ENCODE measurements at regions not wholly inside any gene's neighbourhood (a gene's known extent, or its start where the extent isn't known, plus 50 kb on each side); places are given as distances from the start of the nearest gene placed in this dataset.
"Not testable (repeated sequence)": the region's sequence is repeated elsewhere in the genome, so short reads cannot be mapped to it uniquely, and the experiment has no call there.

DNA sequence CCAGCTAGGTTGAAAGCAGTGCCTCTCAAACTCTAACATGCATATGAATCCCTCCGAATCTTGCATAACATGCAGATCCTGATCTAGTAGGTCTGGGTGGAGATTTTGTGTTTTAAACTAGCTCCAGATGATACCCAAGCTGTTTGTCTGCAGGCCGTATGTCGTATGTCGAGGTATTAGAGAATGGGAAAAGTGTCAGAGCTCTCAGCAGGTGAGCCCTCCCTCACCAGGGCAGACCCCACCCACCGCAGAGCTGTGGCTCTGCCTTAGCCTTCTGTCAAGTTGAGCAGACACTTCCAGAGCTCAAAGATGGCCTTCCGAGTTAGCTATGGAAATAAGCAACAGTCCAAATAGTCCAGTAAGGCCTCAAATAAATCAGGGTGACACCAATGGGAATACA is 83.2 kb upstream of the MAP3K1 start:
- DNase-seq (ENCODE audit: low read depth in 3 of 3), result no peak

DNA sequence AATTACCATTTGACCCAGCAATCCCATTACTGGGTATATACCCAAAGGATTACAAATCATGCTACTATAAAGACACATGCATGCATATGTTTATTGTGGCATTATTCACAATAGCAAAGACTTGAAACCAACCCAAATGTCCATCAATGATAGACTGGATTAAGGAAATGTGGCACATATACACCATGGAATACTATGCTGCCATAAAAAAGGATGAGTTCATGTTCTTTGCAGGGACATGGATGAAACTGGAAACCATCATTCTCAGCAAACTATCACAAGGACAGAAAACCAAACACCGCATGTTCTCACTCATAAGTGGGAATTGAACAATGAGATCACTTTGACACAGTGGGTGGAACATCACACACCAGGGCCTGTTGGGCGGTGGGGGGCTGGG is 83.9 kb upstream of the MAP3K1 start:
- DNase-seq (ENCODE audit: low read depth in 3 of 3), result not testable (repeated sequence)

DNA sequence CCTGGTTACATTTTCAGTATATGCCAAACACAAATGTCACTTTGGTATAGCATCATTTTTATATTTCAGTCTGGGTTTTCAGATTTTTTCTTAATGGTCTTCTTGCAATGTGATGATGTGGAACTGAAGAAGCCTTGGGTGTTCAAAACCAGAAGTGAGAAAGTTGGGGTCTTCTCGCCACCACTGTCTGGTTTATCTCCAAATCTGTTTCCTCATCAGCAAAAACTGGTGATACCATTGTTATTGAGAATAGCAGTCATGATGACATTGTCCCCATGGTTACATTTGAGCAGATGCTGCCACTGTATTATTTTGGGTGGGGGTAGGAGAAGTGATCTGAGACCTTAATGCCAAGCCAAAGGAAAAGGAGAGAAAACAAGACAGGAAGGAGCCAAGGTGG is 85.9 kb upstream of the MAP3K1 start:
- no peak for DNase-seq (ENCODE audit: low read depth in 3 of 3)

DNA sequence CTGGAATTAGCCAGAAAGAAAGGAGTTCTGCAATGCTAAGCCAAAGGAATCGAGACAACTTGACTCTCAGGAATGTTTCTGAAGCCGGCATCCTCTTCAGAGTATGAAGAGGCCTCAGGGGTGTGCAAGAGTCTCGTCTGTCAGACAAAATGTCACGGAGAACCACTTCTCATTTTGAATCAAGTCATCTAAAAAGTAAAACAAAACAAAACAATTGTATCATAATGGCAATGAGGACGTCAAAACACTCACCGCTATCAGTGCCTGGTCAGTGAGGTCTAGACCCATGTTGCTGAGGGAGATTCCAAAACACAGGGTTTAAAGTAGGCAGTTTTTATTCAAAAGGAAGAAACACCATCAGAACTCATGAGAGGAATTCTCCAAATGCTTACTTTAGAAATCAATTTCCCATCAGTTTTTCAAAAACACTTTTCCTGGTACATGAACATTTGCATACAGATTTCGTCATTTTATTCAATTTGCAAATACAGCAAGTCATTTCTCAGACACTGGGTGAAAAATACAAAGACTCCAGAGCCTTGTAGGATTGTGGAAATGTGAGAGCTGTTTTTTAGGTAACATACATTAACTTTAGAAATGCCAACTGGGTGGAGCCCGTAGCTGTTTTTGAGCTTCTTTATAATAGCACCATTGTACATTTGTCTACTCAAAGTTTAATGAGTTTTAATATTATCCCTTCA is 89.5 kb upstream of the MAP3K1 start:
- DNase-seq (ENCODE audit: low read depth in 3 of 3), result no peak

DNA sequence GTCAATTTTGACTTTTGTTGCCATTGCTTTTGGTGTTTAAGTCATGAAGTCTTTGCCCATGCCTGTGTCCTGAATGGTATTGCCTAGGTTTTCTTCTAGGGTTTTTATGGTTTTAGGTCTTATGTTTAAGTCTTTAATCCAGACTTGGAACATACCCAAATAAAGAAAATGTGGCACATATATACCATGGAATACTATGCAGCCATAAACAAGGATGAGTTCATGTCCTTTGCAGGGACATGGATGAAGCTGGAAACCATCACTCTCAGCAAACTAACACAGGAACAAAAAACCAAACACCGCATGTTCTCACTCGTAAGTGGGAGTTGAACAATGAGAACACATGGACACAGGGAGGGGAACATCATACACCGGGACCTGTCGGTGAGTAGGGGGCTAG is 90.5 kb upstream of the MAP3K1 start:
- DNase-seq (ENCODE audit: low read depth in 3 of 3), result not testable (repeated sequence)

DNA sequence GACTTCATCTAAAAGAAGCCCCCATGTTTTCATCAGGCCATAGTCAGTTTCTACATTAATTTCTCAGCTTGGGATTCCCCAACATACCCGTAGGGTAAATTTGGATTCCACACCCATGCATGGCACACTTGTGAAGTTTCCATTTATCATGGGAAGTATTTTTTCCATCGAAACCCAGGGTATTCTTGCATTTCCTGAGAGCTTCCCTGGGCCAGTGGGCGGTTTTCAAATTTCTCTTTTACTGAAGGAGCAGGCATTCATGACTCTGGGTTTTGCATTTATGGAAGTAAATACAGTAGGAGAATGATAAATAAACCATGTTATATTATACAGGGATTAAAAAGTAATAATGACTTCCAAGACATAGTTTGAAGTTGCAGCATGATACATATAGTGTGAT is 93.0 kb upstream of the MAP3K1 start:
- DNase-seq (ENCODE audit: low read depth in 3 of 3), result no peak

DNA sequence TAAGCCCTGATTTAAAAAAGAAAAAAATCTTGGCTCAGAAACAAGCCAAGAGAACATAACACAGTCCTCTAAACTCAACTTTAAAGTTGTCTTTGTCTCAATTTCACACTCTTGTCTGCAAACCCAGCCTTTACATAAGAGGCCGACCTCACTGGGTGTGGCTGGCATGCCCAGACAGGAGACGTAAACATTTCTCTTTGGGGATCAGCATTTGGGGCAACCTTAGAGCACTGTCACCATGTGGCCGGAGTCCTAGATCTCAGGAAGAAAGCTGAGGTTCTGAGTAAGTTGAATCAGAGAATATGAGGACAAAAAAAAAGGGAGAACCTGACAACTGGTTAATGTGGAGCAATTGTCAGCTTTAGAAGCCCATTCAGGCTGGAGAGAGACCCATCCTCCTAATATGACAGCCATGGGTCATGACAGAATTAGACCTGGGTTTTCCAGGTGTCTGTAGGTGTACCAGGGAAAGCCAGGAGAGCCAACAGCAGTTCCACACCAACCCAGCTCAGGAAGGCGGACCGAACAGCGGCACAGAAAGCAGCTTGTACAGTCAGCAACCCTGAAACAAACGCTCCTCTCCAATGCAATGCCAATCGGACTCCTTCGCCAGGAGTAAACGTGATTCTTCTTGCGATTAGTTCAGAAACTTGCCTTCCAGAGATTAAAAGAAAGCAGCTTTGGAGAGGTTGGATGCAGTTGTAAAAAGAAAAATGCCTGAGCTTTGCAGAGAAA is 97.9 kb upstream of the MAP3K1 start:
- DNase-seq (ENCODE audit: low read depth in 3 of 3), result no peak

DNA sequence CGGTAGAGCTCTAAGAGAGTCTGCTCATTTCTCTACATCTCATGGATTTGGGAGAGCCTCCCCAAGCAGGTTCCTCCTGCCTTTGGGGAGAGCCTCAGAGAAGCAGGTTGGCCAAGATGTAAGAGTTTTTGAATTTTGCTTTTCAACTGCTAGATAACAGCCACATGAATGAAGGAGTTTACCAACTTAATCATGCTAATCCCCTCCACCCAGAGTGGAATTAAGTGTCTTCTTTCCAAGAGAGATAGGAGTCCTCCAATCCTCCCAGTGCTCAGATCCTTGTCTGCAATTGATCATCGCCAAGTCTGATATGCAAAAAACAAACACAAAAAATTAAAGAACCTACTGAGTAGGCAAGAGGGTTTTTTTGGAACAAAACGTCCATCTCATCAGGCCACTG is 99.4 kb upstream of the MAP3K1 start:
- no peak for DNase-seq (ENCODE audit: low read depth in 3 of 3)

DNA sequence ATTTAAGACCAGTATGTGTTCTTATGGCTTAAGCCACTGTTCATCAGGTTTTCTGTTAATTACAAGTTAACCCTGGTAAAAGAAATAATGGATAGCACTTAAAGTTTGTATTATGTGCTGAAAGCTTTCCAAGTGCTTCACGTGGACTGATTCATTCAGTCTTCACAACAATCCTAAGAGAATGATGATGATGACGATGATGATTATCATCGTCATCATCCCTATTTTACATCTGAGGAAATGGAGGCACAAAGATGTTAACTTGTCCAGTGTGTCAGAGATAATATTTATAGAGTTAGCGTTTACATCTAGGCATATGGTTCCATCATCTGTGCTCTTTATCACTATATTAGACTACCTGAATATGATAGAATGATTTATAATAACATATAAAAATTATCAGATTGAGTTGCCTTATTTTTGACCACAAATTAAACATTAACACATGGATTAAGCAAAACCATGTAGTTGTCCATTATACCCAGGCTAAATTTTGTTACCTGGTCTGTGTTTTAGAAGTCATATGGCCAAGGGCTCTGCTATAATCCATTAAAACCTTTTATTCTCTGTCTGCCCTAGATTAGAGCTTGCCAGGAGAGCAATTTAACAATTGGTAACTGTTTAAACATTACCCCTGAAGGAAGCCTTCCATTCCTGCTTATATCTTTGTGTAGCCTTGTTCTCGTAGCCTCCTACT is 102.3 kb upstream of the MAP3K1 start:
- DNase-seq (ENCODE audit: low read depth in 3 of 3), result no peak

DNA sequence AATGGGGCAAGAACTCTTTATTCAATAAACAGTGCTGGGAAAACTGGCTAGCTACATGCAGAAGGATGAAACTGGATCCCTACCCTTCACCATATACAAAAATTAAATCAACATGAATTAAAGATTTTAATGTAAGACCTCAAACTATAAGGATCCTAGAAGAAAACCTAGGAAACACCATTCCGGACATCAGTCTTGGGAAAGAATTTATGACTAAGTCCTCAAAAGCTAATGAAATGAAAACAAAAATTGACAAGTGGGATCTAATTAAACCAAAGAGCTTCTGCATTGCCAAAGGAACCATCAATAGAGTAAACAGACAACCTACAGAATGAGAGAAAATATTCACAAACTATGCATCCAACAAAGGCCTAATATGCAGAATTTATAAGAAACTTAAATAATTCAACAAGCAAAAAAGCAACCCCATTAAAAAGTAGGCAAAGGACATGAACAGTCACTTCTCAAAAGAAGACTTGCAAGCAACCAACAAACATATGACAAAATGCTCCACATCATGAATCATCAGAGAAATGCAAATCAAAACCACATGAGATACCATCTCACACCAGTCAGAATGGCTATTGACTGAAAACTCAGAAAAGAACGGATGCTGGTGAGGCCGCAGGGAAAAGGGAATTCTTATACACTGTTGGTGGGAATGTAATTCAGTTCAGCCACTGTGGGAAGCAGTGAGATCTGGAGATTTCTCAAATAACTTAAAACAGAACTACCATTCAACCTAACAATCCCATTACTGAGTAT is 104.3 kb upstream of the MAP3K1 start:
- DNase-seq (ENCODE audit: low read depth in 3 of 3), result no peak

DNA sequence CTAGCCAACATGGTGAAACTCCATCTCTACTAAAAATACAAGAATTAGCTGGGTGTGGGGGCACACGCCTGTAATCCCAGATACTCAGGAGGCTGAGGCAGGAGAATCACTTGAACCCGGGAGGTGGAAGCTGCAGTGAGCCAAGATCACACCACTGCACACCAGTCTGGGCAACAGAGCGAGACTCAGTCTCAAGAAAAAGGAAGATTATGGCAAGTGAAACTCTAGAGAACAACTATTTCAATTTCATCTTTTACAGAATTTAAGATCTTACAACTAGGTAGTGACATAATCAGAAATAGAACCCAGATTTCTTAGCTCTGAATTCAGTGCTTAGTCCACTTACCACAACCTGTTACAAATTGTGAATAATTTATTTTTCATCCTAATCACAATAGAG is 108.8 kb upstream of the MAP3K1 start:
- no peak for DNase-seq (ENCODE audit: low read depth in 3 of 3)

DNA sequence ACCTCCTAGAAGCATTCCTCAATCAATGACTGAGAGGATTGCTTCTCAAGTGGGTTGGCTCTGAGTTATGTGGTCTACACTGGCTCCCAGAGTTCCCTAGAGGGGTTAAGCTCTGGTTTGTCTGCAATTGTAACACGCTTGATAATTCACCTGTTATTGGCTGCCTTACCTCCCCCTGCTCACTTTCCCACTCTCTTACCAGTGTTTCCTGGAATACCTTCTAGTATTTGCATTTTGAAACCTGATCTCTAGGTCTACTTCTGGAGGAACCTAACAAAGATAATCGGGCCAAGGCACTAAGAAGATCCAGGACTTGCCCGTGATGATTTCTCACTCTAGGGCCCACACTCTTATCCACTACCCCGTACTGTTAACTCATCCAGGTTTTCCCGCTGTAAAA is 110.1 kb upstream of the MAP3K1 start:
- DNase-seq (ENCODE audit: low read depth in 3 of 3), result no peak

DNA sequence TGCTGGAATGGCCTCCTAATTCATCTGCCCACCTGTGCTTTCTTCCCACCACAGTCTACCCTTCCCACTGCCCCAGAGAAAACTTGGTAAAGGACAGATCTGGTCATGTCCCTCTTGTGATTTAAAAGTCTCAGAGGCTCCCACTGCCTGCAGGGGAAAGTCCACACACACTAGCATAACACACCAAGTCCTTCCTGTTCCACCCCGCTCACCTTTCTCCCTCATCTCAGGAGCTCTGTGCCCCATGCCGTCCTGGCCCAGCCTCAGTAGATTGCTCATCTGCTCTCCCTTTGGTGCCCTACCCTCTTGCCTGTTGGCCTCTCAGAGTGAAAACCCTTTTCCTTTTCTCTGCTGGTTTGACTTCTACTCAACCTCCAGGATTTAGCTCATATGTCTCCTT is 111.4 kb upstream of the MAP3K1 start:
- DNase-seq (ENCODE audit: low read depth in 3 of 3), result no peak

DNA sequence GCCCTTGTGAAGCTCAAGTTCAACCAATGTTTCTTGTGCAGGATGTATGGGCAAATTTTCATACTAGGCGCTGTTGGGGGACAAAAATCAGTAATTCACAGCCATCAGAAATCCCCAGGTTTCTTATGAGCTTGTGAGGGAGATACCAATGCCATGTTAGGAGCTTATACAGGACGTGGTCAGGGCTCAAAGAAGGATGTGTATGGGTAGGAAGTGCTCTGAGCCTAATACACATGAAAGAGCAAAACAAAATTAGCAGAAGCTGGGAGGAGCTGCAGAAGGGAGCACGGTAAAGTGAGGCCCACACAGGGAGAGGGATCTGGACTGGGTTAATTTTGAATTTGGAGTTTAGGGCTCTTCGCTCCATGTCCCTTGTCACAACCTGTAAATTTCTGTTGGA is 114.6 kb upstream of the MAP3K1 start:
- DNase-seq (ENCODE audit: low read depth in 3 of 3), result no peak

DNA sequence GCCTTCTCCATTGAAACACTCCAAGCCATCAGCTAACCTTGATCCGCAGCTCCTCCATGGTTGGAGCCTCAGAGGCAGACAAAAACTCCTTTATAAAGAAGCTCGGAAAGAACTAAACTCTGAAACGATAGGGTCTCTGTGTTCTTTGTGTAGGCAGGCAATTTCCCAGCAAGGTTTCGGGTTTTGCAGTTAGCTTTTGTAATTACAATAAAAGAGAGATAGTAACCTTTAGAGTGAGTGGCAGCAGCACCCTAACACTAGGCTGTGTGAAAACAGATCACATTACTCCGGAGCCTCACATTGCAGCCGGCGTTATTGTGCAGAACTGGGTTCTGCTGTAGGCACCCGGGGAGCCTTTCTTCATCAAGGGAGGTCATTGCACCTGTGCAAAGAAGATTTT is 115.8 kb upstream of the MAP3K1 start:
- no peak for DNase-seq (ENCODE audit: low read depth in 3 of 3)

DNA sequence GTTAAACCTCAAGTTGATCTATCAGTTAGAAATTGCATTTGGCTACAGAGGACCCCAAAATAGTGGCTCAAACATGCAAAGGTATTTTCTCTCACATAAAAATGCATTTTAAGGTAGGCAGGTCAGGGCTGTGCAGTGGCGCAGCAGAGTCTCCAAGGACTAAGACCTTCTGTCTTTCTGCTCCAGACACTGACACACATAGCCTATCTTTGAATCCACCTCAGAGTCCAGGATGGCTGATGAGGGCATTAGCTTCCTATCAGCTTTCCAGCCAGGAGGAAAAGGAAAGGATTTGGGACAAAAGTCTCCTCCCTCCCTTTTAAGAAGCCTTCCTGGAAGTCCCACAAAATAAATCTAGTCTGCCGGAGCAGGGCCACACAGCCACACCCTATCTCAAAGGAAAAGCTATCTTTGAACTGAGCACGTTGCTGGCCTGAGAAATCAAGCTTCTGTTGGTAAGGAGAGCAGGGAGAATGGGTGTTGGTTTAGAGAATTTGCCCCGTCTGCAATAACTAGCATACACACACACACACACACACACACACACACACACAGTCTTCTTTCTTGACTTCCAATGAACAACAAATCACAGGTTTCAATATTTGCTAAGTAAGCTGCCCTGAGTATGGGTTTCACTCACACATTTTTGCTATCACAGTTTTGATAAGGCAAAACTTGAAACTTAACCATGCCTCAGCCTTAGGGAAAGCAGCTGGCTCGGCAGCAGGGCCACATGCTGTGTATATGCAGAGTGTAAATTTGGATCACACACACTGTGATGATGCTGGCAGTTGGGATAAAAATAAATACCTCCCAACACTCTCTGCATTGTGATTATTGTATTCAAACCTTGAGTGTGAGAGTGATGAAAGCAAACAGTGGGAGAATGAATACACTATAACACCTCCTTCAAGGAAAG is 116.6 kb upstream of the MAP3K1 start:
- no peak for DNase-seq (ENCODE audit: low read depth in 3 of 3)

DNA sequence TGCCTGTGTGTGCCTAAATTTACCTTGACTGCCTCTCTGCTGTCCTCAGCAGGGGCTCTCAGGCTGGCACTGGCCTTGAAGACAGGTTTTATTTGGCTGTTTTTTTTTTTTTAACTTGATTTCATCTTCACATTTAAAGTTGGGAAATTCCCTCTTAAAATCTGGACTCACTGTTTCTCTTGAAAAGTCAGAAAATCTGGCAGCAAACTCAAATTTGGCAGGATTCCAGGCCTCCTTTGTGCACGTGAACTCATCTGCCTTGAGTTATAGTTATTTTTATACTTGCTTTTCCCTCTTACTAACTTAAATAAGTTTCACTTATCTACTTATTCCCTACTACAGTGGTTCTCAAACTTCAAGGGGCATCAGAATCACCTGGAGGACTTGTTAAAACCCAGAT is 118.4 kb upstream of the MAP3K1 start:
- no peak for DNase-seq (ENCODE audit: low read depth in 3 of 3)

DNA sequence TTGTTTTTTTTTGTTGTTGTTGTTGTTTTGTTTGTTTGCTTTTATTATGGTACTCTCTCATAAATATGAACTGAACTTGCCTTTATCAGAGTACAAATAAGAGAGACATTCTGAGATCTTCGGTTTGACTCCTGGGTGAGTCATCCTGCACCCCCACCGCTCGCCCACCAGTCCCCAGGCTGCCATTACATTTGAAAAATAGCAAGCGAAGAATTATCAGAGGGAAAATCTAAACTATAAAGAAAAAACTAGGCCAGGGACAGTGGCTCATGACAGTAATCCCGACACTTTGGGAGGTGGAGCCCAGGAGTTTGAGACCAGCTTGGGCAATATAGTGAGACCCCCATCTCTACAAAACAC is 122.1 kb upstream of the MAP3K1 start:
- peak in 2 of 3 donors; percentile 23 to 29 for DNase-seq (ENCODE audit: low read depth in 3 of 3)

DNA sequence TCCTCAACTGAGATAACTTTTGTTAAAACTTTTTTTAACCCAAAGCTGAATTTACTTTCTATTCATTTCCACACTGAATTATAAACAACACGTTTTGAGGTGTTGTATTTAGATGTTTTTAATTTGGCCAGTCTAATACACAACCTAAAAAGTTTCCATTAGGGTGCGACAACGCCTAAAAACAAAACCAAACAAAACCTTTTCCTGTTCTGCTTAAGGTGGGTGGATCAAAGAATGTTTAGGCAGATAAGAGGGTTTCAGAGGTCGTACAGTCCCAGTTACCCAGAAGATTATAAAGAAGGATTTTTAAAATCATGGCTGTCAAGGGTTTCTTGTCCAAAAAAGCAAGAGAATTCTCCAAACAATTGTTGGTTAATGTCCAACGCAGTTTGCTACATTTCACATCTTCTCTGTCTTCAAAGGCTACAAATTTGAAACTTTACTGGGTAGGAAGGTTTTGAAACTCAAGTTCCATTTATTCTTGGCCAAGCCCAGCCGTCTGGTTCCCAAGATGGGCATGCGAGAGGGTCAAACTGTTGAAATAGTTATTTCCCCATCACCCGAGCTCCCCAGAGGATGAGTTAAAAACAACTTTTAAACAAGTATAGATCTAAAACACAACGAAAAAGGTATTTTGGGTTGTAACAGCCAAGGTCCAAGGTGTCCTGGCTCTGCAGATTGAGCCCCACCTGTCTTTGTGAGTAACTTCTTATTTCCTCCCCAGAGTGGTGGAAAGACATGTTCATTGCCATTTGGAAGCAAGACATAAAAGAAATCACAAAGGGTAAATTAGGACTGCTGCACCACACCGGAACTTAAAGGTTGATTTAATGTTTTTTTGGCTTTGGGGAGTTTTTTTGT is 122.8 kb upstream of the MAP3K1 start:
- DNase-seq (ENCODE audit: low read depth in 3 of 3), result no peak

DNA sequence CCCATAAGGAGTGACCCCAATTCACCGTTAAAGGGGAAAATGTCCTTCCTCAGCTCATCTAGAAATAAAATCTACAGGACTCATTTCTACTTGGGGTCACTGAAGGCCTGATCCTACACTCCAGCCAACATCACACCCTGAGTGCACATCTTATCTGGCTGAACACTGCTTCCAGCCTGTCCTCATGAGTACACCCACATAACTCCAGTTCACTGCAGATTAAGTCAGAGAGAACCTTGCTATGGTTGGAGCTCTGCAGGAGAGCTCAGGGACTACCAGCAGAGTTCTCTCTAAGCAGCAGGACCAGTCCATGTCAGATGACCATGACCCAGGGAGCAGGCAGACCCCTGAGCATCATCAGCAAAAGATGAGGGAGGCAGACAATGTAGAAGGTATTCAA is 126.9 kb upstream of the MAP3K1 start:
- no peak for DNase-seq (ENCODE audit: low read depth in 3 of 3)
